Posterior cingulate gyrus (tissue), 11 donors: ENCODE measurements at regions not wholly inside any gene's neighbourhood (a gene's known extent, or its start where the extent isn't known, plus 50 kb on each side); places are given as distances from the start of the nearest gene placed in this dataset.
"Not testable (repeated sequence)": the region's sequence is repeated elsewhere in the genome, so short reads cannot be mapped to it uniquely, and the experiment has no call there.

Source experiments
- DNase-seq, 10 donors: peaks; one replicate each; pipeline versions ENCODE4 v3.0.0 to v3.0.0-alpha.2; 2020 to 2021; ENCODE audit warnings: mixed read lengths in 3 of 10
- intact Hi-C: fragments of 100-400 bp; cut with DNase I; formaldehyde crosslinking; loops from one replicate; pipeline ENCODE4 v1.15.1; 2023

DNA sequence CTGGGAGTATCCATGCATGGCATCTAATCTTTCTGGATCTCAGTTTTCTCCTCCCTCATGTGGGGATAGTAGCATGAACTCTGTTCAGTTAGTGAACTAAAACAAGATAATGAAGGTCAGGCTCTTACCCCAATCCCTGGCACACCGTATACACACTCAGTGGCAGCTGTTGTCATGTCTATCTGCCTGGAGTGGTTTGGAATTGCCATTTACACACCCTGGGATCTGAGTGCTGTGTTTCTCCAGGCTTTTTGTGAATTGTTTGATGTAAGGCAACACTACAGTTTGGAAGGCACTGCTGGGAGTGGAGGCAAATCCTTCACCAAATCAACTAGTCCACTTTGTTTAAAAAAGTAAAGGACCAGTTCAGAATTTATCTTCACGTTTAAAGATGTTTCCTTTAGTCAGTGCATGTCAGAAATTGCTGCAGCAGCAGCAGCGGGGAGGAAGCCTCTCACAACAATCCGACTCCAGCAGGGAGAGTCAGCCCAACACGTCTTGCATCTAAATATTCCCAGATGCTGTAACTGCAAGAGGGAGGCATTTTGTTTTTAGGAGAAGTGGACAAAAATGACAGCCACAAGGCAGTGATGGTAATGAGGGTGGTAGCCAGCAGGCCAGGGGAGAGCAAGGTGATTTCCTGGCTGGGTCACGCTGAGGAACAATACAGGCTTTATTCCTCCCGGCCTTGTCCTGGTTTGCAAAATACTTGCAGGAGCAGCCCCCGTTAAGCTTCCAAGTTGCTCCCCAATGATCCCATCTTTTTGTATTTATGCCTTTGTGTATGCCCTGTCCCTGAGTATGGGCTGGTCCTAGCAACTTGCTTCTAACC lies 128.5 kb upstream of the LRIG1 start:
- intact Hi-C loops, result no loop called here
- peak in 1 of 10 donors; percentile 32 for DNase-seq

DNA sequence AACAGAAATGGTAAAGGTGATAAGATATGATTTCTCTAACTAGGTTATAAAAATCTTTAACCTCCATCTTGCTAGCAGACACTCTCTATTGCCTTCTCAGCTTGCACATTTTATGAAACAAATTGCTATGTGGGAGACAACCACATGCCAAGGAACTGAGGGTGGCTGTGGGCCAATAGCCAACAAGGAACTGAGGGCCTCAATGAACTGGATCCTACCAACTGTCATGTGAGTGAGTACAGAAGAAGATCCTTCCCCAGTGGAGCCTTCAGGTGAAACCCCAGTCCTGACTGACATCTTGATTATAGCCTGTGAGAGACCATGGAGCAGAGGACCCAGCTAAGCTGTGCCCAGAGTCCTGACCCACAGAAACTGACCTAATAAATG lies 129.2 kb upstream of the LRIG1 start:
- DNase-seq, result no peak
- intact Hi-C loops, result no loop called here

GRCh38 chr3:66633402-66634381 lies 132.9 kb upstream of the LRIG1 start:
- intact Hi-C loops, result no loop called here

GRCh38 chr3:66638717-66639116 lies 137.9 kb upstream of the LRIG1 start:
- intact Hi-C loops, result no loop called here

More at GRCh38 chr3:66633402-66634381, 132.9 kb upstream of the LRIG1 start:
- no peak for DNase-seq

GRCh38 chr3:66639809-66640356 lies 139.1 kb upstream of the LRIG1 start:
- intact Hi-C loops, result no loop called here
- DNase-seq, result no peak

More at GRCh38 chr3:66638717-66639116, 137.9 kb upstream of the LRIG1 start:
- no peak for DNase-seq

- no peak for DNase-seq
- intact Hi-C loops, result no loop called here
Observed at GRCh38 chr3:66642019-66642418, 141.2 kb upstream of the LRIG1 start.

GRCh38 chr3:66642484-66642883 lies 141.7 kb upstream of the LRIG1 start:
- no peak for DNase-seq
- intact Hi-C loops, result no loop called here

DNA sequence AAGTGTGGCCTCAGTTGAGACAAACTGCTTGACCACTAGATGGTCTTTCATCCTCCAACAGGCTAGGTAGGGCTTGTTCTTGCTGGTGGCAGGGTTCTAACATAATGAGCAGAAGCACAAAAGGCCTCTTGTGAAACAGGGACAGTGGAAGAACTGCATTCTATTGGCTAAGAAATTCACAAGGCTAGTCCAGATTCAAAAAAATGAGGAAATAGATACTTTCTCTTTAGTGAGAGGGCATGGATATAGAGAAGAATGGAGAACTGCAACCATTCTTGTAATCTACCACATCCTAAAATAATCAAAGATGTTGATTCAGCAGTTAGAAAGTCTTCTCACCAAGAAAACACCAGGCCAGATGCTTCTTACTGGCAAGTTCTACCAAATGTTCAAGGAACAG lies 143.7 kb upstream of the LRIG1 start:
- intact Hi-C loops, result no loop called here

GRCh38 chr3:66648975-66649374 lies 148.2 kb upstream of the LRIG1 start:
- intact Hi-C loops, result no loop called here
- no peak for DNase-seq

More for the DNA sequence above, 143.7 kb upstream of the LRIG1 start:
- DNase-seq, result no peak

DNA sequence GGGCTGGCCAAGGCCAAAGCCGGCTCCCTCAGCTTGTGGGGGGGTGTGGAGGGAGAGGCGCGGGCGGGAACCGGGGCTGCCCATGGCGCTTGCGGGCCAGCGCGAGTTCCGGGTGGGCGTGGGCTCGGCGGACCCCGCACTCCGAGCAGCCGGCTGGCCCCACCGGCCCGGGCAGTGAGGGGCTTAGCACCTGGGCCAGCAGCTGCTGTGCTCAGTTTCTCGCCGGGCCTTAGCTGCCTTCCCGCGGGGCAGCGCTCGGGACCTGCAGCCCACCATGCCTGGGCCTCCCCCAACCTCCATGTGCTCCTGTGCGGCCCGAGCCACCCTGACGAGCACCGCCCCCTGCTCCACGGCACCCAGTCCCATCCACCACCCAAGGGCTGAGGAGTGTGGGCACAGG lies 150.7 kb upstream of the LRIG1 start:
- DNase-seq, result peak in 1 of 10 donors; percentile 60
- intact Hi-C loops, result not testable (repeated sequence)

DNA sequence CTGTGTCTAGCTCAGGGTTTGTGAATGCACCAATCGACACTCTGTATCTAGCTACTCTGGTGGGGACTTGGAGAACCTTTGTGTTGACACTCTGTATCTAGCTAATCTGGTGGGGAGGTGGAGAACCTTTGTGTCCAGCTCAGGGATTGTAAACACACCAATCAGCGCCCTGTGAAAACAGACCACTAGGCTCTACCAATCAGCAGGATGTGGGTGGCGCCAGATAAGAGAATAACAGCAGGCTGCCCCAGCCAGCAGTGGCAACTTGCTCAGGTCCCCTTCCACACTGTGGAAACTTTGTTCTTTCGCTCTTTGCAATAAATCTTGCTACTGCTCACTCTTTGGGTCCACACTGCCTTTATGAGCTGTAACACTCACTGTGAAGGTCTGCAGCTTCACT lies 151.3 kb upstream of the LRIG1 start:
- DNase-seq, intact Hi-C loops: not testable (repeated sequence)

- DNase-seq, result no peak
Observed at GRCh38 chr3:66655044-66655443, 154.2 kb upstream of the LRIG1 start.

GRCh38 chr3:66655671-66656070 lies 154.8 kb upstream of the LRIG1 start:
- no peak for DNase-seq
- intact Hi-C loops, result no loop called here

More at GRCh38 chr3:66655044-66655443, 154.2 kb upstream of the LRIG1 start:
- intact Hi-C loops, result no loop called here

- intact Hi-C loops, result no loop called here
- DNase-seq, result no peak
Observed at GRCh38 chr3:66656609-66657008, 155.8 kb upstream of the LRIG1 start.

GRCh38 chr3:66659056-66659455 lies 158.2 kb upstream of the LRIG1 start:
- intact Hi-C loops, result no loop called here
- no peak for DNase-seq

DNA sequence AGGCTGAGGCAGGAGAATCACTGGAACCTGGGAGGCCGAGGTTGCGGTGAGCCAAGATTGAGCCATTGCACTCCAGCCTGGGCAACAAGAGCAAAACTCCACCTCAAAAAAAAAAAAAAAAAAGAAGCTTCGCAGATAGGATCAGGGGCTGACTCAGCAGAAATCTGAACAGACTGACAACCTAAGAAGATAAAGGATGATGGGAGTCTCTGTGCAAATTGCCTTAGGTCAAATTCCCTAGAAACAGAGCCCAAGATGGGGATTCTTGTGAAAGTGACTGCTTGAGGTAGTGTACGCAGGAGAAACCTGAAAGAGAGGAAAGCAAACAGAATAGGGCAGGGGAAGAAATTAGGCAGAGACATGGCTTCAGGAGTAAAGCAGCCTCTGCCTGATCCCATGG lies 160.8 kb upstream of the LRIG1 start:
- no peak for DNase-seq
- intact Hi-C loops, result no loop called here

DNA sequence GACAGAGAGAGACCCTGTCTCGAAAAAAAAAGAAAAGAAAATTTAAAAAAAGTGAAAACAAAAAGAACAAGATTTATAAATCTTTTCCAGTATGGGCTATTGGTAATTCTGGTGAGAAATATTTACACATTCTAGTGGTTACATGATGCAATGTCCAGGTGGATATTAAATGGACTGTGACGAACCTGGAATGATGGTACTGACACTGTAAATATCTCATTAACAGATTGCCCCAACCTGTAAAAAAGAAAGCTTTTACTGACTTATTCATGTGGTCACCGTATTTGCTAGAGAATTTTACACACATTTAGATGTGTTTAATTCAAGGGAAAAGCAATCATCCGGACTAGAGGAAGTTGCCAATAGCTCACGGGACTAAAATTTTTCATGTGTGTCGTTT lies 162.1 kb upstream of the LRIG1 start:
- intact Hi-C loops, result no loop called here
- DNase-seq, result no peak

- DNase-seq, result no peak
- intact Hi-C loops, result no loop called here
Observed at GRCh38 chr3:66665021-66665695, 164.3 kb upstream of the LRIG1 start.

- no peak for DNase-seq
- intact Hi-C loops, result no loop called here
Observed at GRCh38 chr3:66666362-66666761, 165.5 kb upstream of the LRIG1 start.

GRCh38 chr3:66667263-66667662 lies 166.4 kb upstream of the LRIG1 start:
- no peak for DNase-seq
- intact Hi-C loops, result no loop called here
